OCI-LY7 (cell line): ENCODE measurements at regions not wholly inside any gene's neighbourhood (a gene's known extent, or its start where the extent isn't known, plus 50 kb on each side); places are given as distances from the start of the nearest gene placed in this dataset.

Source experiments
- BruUV-seq: library from RNA; stranded (reverse); fragments of 400-500 nt; replicated peaks from 2 replicates; lab custom pipeline; 2021; lab: Mats Ljungman, UMichigan
- CTCF ChIA-PET: fragments of 300-600 bp; sonication (Branson Sonifier 250); formaldehyde crosslinking; loops from one replicate; lab custom pipeline; 2022; ENCODE audit warnings: antibody characterized with exemption; ENCODE audit not compliant: unreplicated experiment; lab: Charles Lee
- POLR2A ChIA-PET: fragments of 300-600 bp; sonication (Branson Sonifier 250); formaldehyde crosslinking; loops from one replicate; lab custom pipeline; 2022; ENCODE audit warnings: antibody characterized with exemption; lab: Charles Lee
- DNase-seq: peaks from one replicate; pipeline ENCODE4 v3.0.0-alpha.2; 2015; ENCODE audit warnings: low spot score
- H2AFZ ChIP-seq: fragments of 200-600 bp; sonication (generic), shearing (Covaris generic); 2 replicates; pipeline ENCODE4 v1.6.1; 2014; ENCODE audit warnings: mild to moderate bottlenecking, antibody characterized with exemption, low read length, moderate library complexity
- H3K27ac ChIP-seq: fragments of 200-600 bp; sonication (generic); 2 replicates; pipeline ENCODE4 v1.5.1; 2014; ENCODE audit warnings: mixed run types, low read depth, mild to moderate bottlenecking, moderate library complexity, low read length, inconsistent platforms; ENCODE audit not compliant: poor library complexity, severe bottlenecking
- H3K36me3 ChIP-seq: fragments of 200-600 bp; sonication (generic); 2 replicates; pipeline ENCODE4 v1.6.1; 2014; ENCODE audit warnings: mild to moderate bottlenecking, antibody characterized with exemption, low read length, moderate library complexity, mixed read lengths; ENCODE audit not compliant: insufficient read depth
- H3K4me1 ChIP-seq: fragments of 200-600 bp; sonication (generic); 2 replicates; pipeline ENCODE4 v1.5.1; 2014; ENCODE audit warnings: mild to moderate bottlenecking, low read length; ENCODE audit not compliant: insufficient read depth, poor library complexity, severe bottlenecking
- H3K4me2 ChIP-seq: fragments of 200-600 bp; sonication (generic); 2 replicates; pipeline ENCODE4 v1.6.1; 2014; ENCODE audit warnings: mild to moderate bottlenecking, low read length
- H3K4me3 ChIP-seq: fragments of 200-600 bp; sonication (generic); 2 replicates; pipeline ENCODE4 v1.5.1; 2014; ENCODE audit warnings: mild to moderate bottlenecking, low read depth, low read length; ENCODE audit not compliant: poor library complexity, severe bottlenecking
- H3K79me2 ChIP-seq: fragments of 200-600 bp; sonication (generic); 2 replicates; pipeline ENCODE4 v1.6.1; 2016; ENCODE audit warnings: low read depth, mild to moderate bottlenecking, low read length, moderate library complexity, mixed read lengths; ENCODE audit not compliant: insufficient read depth
- H3K9me2 ChIP-seq: fragments of 200-600 bp; sonication (generic); 2 replicates; pipeline ENCODE4 v1.6.1; 2016; ENCODE audit warnings: mild to moderate bottlenecking, low read length, mixed read lengths; ENCODE audit not compliant: insufficient read depth
- H3K9me3 ChIP-seq: fragments of 200-600 bp; sonication (generic); 2 replicates; pipeline ENCODE4 v1.6.1; 2014; ENCODE audit warnings: mild to moderate bottlenecking, mixed run types, low read length, mixed read lengths
- H4K20me1 ChIP-seq: fragments of 200-600 bp; sonication (generic); 2 replicates; pipeline ENCODE4 v1.6.1; 2014; ENCODE audit warnings: mild to moderate bottlenecking, antibody characterized with exemption, low read length, moderate library complexity, mixed read lengths; ENCODE audit not compliant: insufficient read depth
- CTCF ChIP-seq: fragments of 200-600 bp; sonication (generic); conservative IDR thresholded peaks from 2 replicates; pipeline ENCODE4 v1.5.1; 2014; ENCODE audit warnings: mild to moderate bottlenecking, antibody characterized with exemption, low read length, moderate library complexity, mixed read lengths
- EZH2phosphoT487 ChIP-seq: fragments of 200-600 bp; sonication (generic); IDR thresholded peaks from 2 replicates; pipeline ENCODE4 v1.6.1; 2018; ENCODE audit warnings: low read depth, borderline replicate concordance, mild to moderate bottlenecking, mixed run types, antibody characterized with exemption, low read length, moderate library complexity, mixed read lengths
- intact Hi-C: fragments of 100-400 bp; cut with micrococcal nuclease; formaldehyde crosslinking; loops from one replicate; pipeline ENCODE4 v1.10.0; 2022; ENCODE audit not compliant: unreplicated experiment

- CTCF ChIA-PET, result no interaction called here
- Histone ChIP-seq H3K27ac (no peak overlapping the region), H3K4me3 (no peak overlapping the region), H4K20me1 (no peaks in the 10 kb centered on the region), H3K36me3 (no peaks in the 10 kb centered on the region), H3K4me1 (no peaks in the 10 kb centered on the region), H3K9me2 (no peaks in the 10 kb centered on the region), H3K79me2 (no peaks in the 10 kb centered on the region), H3K9me3 (no peaks in the 10 kb centered on the region), H2AFZ (no peak overlapping the region), H3K4me2 (no peak overlapping the region)
- POLR2A ChIA-PET, result interaction anchor here (0.6 kb wide), 1 partner anchor 67 kb away, joined by 3 read pairs; no protein-coding TSS in a partner anchor
- TF ChIP-seq EZH2phosphoT487 (no peak), CTCF (no peak)
- intact Hi-C loops, result no loop called here
- BruUV-seq, result no TSS peak
- no peak for DNase-seq
These were observed 495.3 kb downstream of the ZIC1 start for GRCh38 chr3:147904421-147904820.

- H2AFZ ChIP-seq, result no peak overlapping the region
These were observed 497.1 kb downstream of the ZIC1 start for GRCh38 chr3:147906285-147906684.

More at GRCh38 chr3:147906285-147906684, 497.1 kb downstream of the ZIC1 start:
- no peaks in the 10 kb centered on the region for H3K79me2 ChIP-seq
- no peaks in the 10 kb centered on the region for H3K4me1 ChIP-seq
- TF ChIP-seq EZH2phosphoT487, result no peak
- no peak for TF ChIP-seq CTCF
- POLR2A ChIA-PET, result no interaction called here
- H3K9me3 ChIP-seq, result no peaks in the 10 kb centered on the region
- no peak overlapping the region for H3K4me2 ChIP-seq
- intact Hi-C loops, result no loop called here
- H3K9me2 ChIP-seq, result no peaks in the 10 kb centered on the region
- no peak overlapping the region for H3K27ac ChIP-seq
- no TSS peak for BruUV-seq
- no peak overlapping the region for H3K4me3 ChIP-seq
- no peaks in the 10 kb centered on the region for H4K20me1 ChIP-seq
- DNase-seq, result no peak
- H3K36me3 ChIP-seq, result no peaks in the 10 kb centered on the region
- CTCF ChIA-PET, result no interaction called here
